ENCODE measurements at regions not wholly inside any gene's neighbourhood (a gene's known extent, or its start where the extent isn't known, plus 50 kb on each side); places are given as distances from the start of the nearest gene placed in this dataset.

GRCh38 chr4:24226667-24227066 lies 336.8 kb upstream of the PPARGC1A start:
- no peak for DNase-seq (ENCODE audit: extremely low spot score)
- no peak for TF ChIP-seq CTCF (IDR thresholded peaks at IDR 0.05; ENCODE audit: control extremely low read depth, extremely low read depth, low read depth, missing control alignments)
- ChIA-PET POLR2A (no interaction called here), CTCF (interaction anchor here (1.4 kb wide), 1 partner anchor 9 kb away, joined by 4 read pairs; no protein-coding TSS in a partner anchor)

GRCh38 chr4:24226023-24226422 lies 336.2 kb upstream of the PPARGC1A start:
- ChIA-PET POLR2A (no interaction called here), CTCF (interaction anchor here (1.4 kb wide), 1 partner anchor 8 kb away, joined by 4 read pairs; no protein-coding TSS in a partner anchor)
- no peak for DNase-seq (ENCODE audit: extremely low spot score)
- TF ChIP-seq CTCF (IDR thresholded peaks at IDR 0.05; ENCODE audit: control extremely low read depth, extremely low read depth, low read depth, missing control alignments): no peak

- POLR2A ChIA-PET: no interaction called here
- CTCF ChIA-PET: no interaction called here
- TF ChIP-seq CTCF (IDR thresholded peaks at IDR 0.05; ENCODE audit: control extremely low read depth, extremely low read depth, low read depth, missing control alignments): no peak
- no peak for DNase-seq (ENCODE audit: extremely low spot score)
Measured at GRCh38 chr4:24224446-24224845, 334.6 kb upstream of the PPARGC1A start.

- TF ChIP-seq CTCF (IDR thresholded peaks at IDR 0.05; ENCODE audit: control extremely low read depth, extremely low read depth, low read depth, missing control alignments): no peak
- CTCF ChIA-PET: no interaction called here
- POLR2A ChIA-PET: no interaction called here
- no peak for DNase-seq (ENCODE audit: extremely low spot score)
Measured at GRCh38 chr4:24219209-24219608, 329.4 kb upstream of the PPARGC1A start.

GRCh38 chr4:24218566-24218965 lies 328.7 kb upstream of the PPARGC1A start:
- TF ChIP-seq CTCF (IDR thresholded peaks at IDR 0.05; ENCODE audit: control extremely low read depth, extremely low read depth, low read depth, missing control alignments): no peak
- DNase-seq (ENCODE audit: extremely low spot score): no peak
- POLR2A ChIA-PET: no interaction called here
- CTCF ChIA-PET: no interaction called here

- DNase-seq (ENCODE audit: extremely low spot score): no peak
Measured at GRCh38 chr4:24214796-24215195, 324.9 kb upstream of the PPARGC1A start.

More at GRCh38 chr4:24214796-24215195, 324.9 kb upstream of the PPARGC1A start:
- CTCF ChIA-PET: no interaction called here
- POLR2A ChIA-PET: no interaction called here
- no peak for TF ChIP-seq CTCF (IDR thresholded peaks at IDR 0.05; ENCODE audit: control extremely low read depth, extremely low read depth, low read depth, missing control alignments)
